Ovary (tissue), 3 donors: ENCODE measurements at regions not wholly inside any gene's neighbourhood (a gene's known extent, or its start where the extent isn't known, plus 50 kb on each side); places are given as distances from the start of the nearest gene placed in this dataset.
"Not testable (repeated sequence)": the region's sequence is repeated elsewhere in the genome, so short reads cannot be mapped to it uniquely, and the experiment has no call there.

ENCODE experiments used
- CTCF ChIP-seq, 3 donors: fragments of 450-650 bp in 2 of 3; fragments of 200-600 bp in 1 of 3; IDR thresholded peaks; one replicate each; pipeline versions ENCODE4 v1.5.1 to v1.8.0; 2016 to 2022; ENCODE audit warnings: antibody characterized with exemption in 3 of 3, mild to moderate bottlenecking in 1 of 3
- EP300 ChIP-seq: sonication (generic); formaldehyde crosslinking; IDR thresholded peaks from one replicate; pipeline ENCODE4 v1.6.1; 2017; ENCODE audit warnings: antibody characterized with exemption
- POLR2A ChIP-seq: fragments of 450-650 bp; IDR thresholded peaks from one replicate; pipeline ENCODE4 v1.6.1; 2017; ENCODE audit warnings: antibody characterized with exemption, mild to moderate bottlenecking, moderate library complexity
- donor health status: DM: no; HTN: no; CAD: no.

DNA sequence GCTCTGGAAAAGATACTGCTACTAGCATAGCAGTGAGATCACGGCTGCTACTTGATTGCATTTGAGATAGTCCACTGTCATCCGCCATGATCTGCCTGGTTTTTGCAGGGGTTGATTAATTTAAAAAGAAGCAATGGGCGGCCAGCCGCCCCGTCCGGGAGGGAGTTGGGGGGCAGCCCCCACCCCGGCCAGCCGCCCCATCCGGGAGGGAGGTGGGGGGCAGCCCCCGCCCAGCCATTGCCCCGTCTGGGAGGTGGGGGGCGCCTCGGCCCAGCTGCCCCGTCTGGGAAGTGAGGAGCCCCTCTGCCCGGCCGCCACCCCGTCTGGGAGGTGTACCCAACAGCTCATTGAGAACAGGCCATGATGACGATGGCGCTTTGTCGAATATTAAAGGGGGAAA is 81.3 kb upstream of the CMKLR1 start:
- TF ChIP-seq CTCF (IDR thresholded peaks at IDR 0.05); POLR2A; EP300: not testable (repeated sequence)
